Embryonic facial prominence (tissue), 1 donor: ENCODE measurements at regions not wholly inside any gene's neighbourhood (a gene's known extent, or its start where the extent isn't known, plus 50 kb on each side); places are given as distances from the start of the nearest gene placed in this dataset.
"Not testable (repeated sequence)": the region's sequence is repeated elsewhere in the genome, so short reads cannot be mapped to it uniquely, and the experiment has no call there.

Experiments
- DNase-seq: peaks from one replicate; pipeline ENCODE4 v3.0.0-alpha.2; 2016; ENCODE audit errors: extremely low spot score

GRCh38 chr6:56806368-56806767 is 148.5 kb upstream of the BEND6 start:
- no peak for DNase-seq

GRCh38 chr6:56804996-56805395 is 149.9 kb upstream of the BEND6 start:
- DNase-seq, result no peak

- no peak for DNase-seq
Observed at GRCh38 chr6:56803594-56803993, 151.3 kb upstream of the BEND6 start.

- no peak for DNase-seq
Observed at GRCh38 chr6:56802584-56802983, 152.3 kb upstream of the BEND6 start.

- DNase-seq, result no peak
Observed at GRCh38 chr6:56799989-56800388, 154.9 kb upstream of the BEND6 start.

GRCh38 chr6:56798163-56798562 is 155.5 kb upstream of the DST start:
- no peak for DNase-seq

- no peak for DNase-seq
Observed at GRCh38 chr6:56796196-56796532, 153.5 kb upstream of the DST start.

GRCh38 chr6:56795466-56796195 is 152.9 kb upstream of the DST start:
- no peak for DNase-seq

GRCh38 chr6:56794421-56794820 is 151.7 kb upstream of the DST start:
- DNase-seq, result no peak

- DNase-seq, result no peak
Observed at GRCh38 chr6:56793938-56794337, 151.2 kb upstream of the DST start.

GRCh38 chr6:56790414-56790813 is 147.7 kb upstream of the DST start:
- DNase-seq, result no peak

- DNase-seq, result no peak
Observed at GRCh38 chr6:56789879-56790278, 147.2 kb upstream of the DST start.

- no peak for DNase-seq
Observed at GRCh38 chr6:56789342-56789741, 146.7 kb upstream of the DST start.

- DNase-seq, result no peak
Observed at GRCh38 chr6:56787209-56787608, 144.5 kb upstream of the DST start.

- DNase-seq, result no peak
Observed at GRCh38 chr6:56786256-56786655, 143.6 kb upstream of the DST start.

GRCh38 chr6:56785536-56785935 is 142.8 kb upstream of the DST start:
- DNase-seq, result not testable (repeated sequence)

GRCh38 chr6:56780109-56780508 is 137.4 kb upstream of the DST start:
- not testable (repeated sequence) for DNase-seq

GRCh38 chr6:56778503-56778902 is 135.8 kb upstream of the DST start:
- DNase-seq, result not testable (repeated sequence)

GRCh38 chr6:56775498-56776166 is 132.9 kb upstream of the DST start:
- no peak for DNase-seq

- DNase-seq, result no peak
Observed at GRCh38 chr6:56772737-56773184, 130.1 kb upstream of the DST start.

- DNase-seq, result no peak
Observed at GRCh38 chr6:56771929-56772607, 129.4 kb upstream of the DST start.

- DNase-seq, result no peak
Observed at GRCh38 chr6:56771189-56771588, 128.5 kb upstream of the DST start.

- no peak for DNase-seq
Observed at GRCh38 chr6:56770011-56770520, 127.4 kb upstream of the DST start.
